ENCODE measurements at regions not wholly inside any gene's neighbourhood (a gene's known extent, or its start where the extent isn't known, plus 50 kb on each side); places are given as distances from the start of the nearest gene placed in this dataset.

GRCh38 chr1:55578646-55579045, 363.5 kb upstream of the USP24 start:
- Mint-ChIP-seq H3K4me1 (no peaks in the 10 kb centered on the region), H3K27ac (no peak overlapping the region), H3K9me3 (peaks cover 0 to 2% (median 0%) of the 10 kb centered on the region in 7 donors), H3K4me3 (no peak overlapping the region), H3K27me3 (ENCODE audit: low read depth in 3 of 3) (peaks cover 2 to 3% (median 3%) of the 10 kb centered on the region in 3 donors), H3K36me3 (no peaks in the 10 kb centered on the region)
- Histone ChIP-seq H3K79me2 (ENCODE audit: insufficient read depth, low read length) (no peaks in the 10 kb centered on the region), H2AFZ (ENCODE audit: insufficient read depth, low read depth, low read length, poor library complexity, severe bottlenecking) (no peak overlapping the region), H3K4me3 (replicated peaks in 1 of 3; ENCODE audit: low read depth in 2 of 3, low read length in 3 of 3) (no peak overlapping the region), H3K4me1 (ENCODE audit: control insufficient read depth in 1 of 2, insufficient read depth in 2 of 2, low read length in 2 of 2) (no peaks in the 10 kb centered on the region), H3K36me3 (replicated peaks in 1 of 2; ENCODE audit: control insufficient read depth in 1 of 2, insufficient read depth in 2 of 2, low read length in 2 of 2) (no peaks in the 10 kb centered on the region), H3K27ac (ENCODE audit: low read depth in 1 of 2, low read length in 2 of 2) (no peak overlapping the region), H3K9ac (ENCODE audit: insufficient read depth, low read length, poor library complexity, severe bottlenecking) (no peak overlapping the region), H3K27me3 (ENCODE audit: control insufficient read depth in 2 of 2, insufficient read depth in 2 of 2, low read length in 2 of 2) (no peaks in the 10 kb centered on the region), H3K9me3 (replicated peaks in 1 of 2; ENCODE audit: control insufficient read depth in 1 of 2, insufficient read depth in 1 of 2, low read length in 2 of 2) (no peaks in the 10 kb centered on the region), H3K4me2 (replicated peaks; ENCODE audit: extremely low read depth, low read length, poor library complexity, severe bottlenecking) (no peak overlapping the region), H4K20me1 (ENCODE audit: insufficient read depth, low read length) (no peaks in the 10 kb centered on the region)
- intact Hi-C loops (cut with micrococcal nuclease), result no loop called here
- DNase-seq, result no peak
- 100% methylated on average over 1 of the region's 1 CpG for WGBS (ENCODE audit: insufficient coverage)
- TF ChIP-seq CTCF (IDR thresholded peaks at IDR 0.05), result no peak

GRCh38 chr1:55575571-55576279, 360.6 kb upstream of the USP24 start:
- no peak overlapping the region for H3K4me3 Mint-ChIP-seq
- Histone ChIP-seq H2AFZ (ENCODE audit: insufficient read depth, low read depth, low read length, poor library complexity, severe bottlenecking) (no peak overlapping the region), H3K9me3 (replicated peaks in 1 of 2; ENCODE audit: control insufficient read depth in 1 of 2, insufficient read depth in 1 of 2, low read length in 2 of 2) (no peaks in the 10 kb centered on the region), H4K20me1 (ENCODE audit: insufficient read depth, low read length) (no peaks in the 10 kb centered on the region), H3K4me1 (ENCODE audit: control insufficient read depth in 1 of 2, insufficient read depth in 2 of 2, low read length in 2 of 2) (no peaks in the 10 kb centered on the region), H3K36me3 (replicated peaks in 1 of 2; ENCODE audit: control insufficient read depth in 1 of 2, insufficient read depth in 2 of 2, low read length in 2 of 2) (no peaks in the 10 kb centered on the region), H3K27me3 (ENCODE audit: control insufficient read depth in 2 of 2, insufficient read depth in 2 of 2, low read length in 2 of 2) (no peaks in the 10 kb centered on the region), H3K9ac (ENCODE audit: insufficient read depth, low read length, poor library complexity, severe bottlenecking) (no peak overlapping the region), H3K79me2 (ENCODE audit: insufficient read depth, low read length) (no peaks in the 10 kb centered on the region), H3K4me2 (replicated peaks; ENCODE audit: extremely low read depth, low read length, poor library complexity, severe bottlenecking) (no peak overlapping the region), H3K27ac (ENCODE audit: low read depth in 1 of 2, low read length in 2 of 2) (no peak overlapping the region), H3K4me3 (replicated peaks in 1 of 3; ENCODE audit: low read depth in 2 of 3, low read length in 3 of 3) (no peak overlapping the region)
- peaks cover 0 to 6% (median 2%) of the 10 kb centered on the region in 3 donors for H3K27me3 Mint-ChIP-seq (ENCODE audit: low read depth in 3 of 3)
- no peaks in the 10 kb centered on the region for H3K36me3 Mint-ChIP-seq
- TF ChIP-seq CTCF (IDR thresholded peaks at IDR 0.05), result no peak
- 93% methylated on average over 4 of the region's 4 CpGs for WGBS (ENCODE audit: insufficient coverage)
- peaks cover 0 to 1% (median 0%) of the 10 kb centered on the region in 7 donors for H3K9me3 Mint-ChIP-seq
- no peak overlapping the region for H3K27ac Mint-ChIP-seq
- intact Hi-C loops (cut with micrococcal nuclease), result no loop called here
- no peak for DNase-seq
- H3K4me1 Mint-ChIP-seq, result no peaks in the 10 kb centered on the region

All from CD14-positive monocyte (primary cell).